ENCODE measurements at regions not wholly inside any gene's neighbourhood (a gene's known extent, or its start where the extent isn't known, plus 50 kb on each side); places are given as distances from the start of the nearest gene placed in this dataset.

DNA sequence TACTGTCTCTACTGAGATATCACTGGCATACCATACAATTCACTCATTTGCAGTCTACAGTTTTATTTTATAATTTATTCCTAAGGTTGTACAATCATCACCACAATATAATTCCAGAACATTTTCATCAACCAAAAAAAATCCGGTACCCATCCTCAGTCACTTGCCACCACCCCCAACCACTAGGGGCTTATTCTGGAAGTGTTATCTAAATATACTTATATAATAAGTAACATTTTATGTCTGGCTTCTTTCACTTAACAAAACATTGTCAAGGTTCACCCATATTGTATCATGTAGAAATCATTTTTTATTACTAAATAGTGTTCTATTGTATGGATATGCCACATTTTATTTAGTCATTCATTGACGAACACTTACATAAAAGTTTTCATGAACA, 440.8 kb downstream of the RNF144A start:
- Histone ChIP-seq H3K79me1 (ENCODE audit: insufficient read depth, low read depth, low read length, poor library complexity, severe bottlenecking) (no peaks in the 10 kb centered on the region), H3K4me1 (ENCODE audit: insufficient read depth, low read length) (no peaks in the 10 kb centered on the region), H3K27me3 (ENCODE audit: insufficient read depth, low read length) (no peaks in the 10 kb centered on the region), H2BK12ac (ENCODE audit: insufficient read length, low read depth, low read length) (no peak overlapping the region), H2BK120ac (ENCODE audit: low read depth, low read length, poor library complexity, severe bottlenecking) (no peak overlapping the region), H4K91ac (ENCODE audit: insufficient read length, low read depth, low read length) (no peak overlapping the region), H4K5ac (ENCODE audit: insufficient read length, low read depth, low read length) (no peak overlapping the region), H2AK5ac (ENCODE audit: insufficient read length, low read length) (no peak overlapping the region), H3K23ac (ENCODE audit: insufficient read length, low read depth, low read length) (no peak overlapping the region), H2BK5ac (ENCODE audit: insufficient read length, low read length) (no peak overlapping the region), H3K9me3 (ENCODE audit: control insufficient read depth, low read depth, low read length) (no peaks in the 10 kb centered on the region), H2AFZ (ENCODE audit: low read length) (no peak overlapping the region), H4K8ac (replicated peaks; ENCODE audit: insufficient read length, low read depth, low read length) (no peak overlapping the region), H3K4me2 (ENCODE audit: insufficient read depth, insufficient read length, low read length) (no peak overlapping the region), H3K79me2 (ENCODE audit: insufficient read depth, low read length) (no peaks in the 10 kb centered on the region), H3K27ac (ENCODE audit: insufficient read length, low read depth, low read length) (no peak overlapping the region), H3K9ac (ENCODE audit: extremely low read depth, insufficient read length, low read length) (no peak overlapping the region), H3K18ac (ENCODE audit: insufficient read length, low read depth, low read length) (no peak overlapping the region), H3K23me2 (ENCODE audit: insufficient read length, low read depth, low read length, poor library complexity, severe bottlenecking) (no peaks in the 10 kb centered on the region), H3K14ac (ENCODE audit: insufficient read depth, low read length) (no peak overlapping the region), H4K20me1 (ENCODE audit: control insufficient read depth, insufficient read depth, insufficient read length) (no peaks in the 10 kb centered on the region), H3K4ac (ENCODE audit: low read depth, low read length) (no peak overlapping the region), H2BK15ac (ENCODE audit: low read depth, low read length) (no peak overlapping the region), H2BK20ac (ENCODE audit: low read depth, low read length, poor library complexity, severe bottlenecking) (no peak overlapping the region), H3K56ac (ENCODE audit: insufficient read length, low read depth, low read length) (no peak overlapping the region), H3T11ph (ENCODE audit: low read length) (no peak overlapping the region)
- H3K9me3 Mint-ChIP-seq: no peaks in the 10 kb centered on the region; a peak in 2 of 5 replicates
- TF ChIP-seq, protein P1, sequence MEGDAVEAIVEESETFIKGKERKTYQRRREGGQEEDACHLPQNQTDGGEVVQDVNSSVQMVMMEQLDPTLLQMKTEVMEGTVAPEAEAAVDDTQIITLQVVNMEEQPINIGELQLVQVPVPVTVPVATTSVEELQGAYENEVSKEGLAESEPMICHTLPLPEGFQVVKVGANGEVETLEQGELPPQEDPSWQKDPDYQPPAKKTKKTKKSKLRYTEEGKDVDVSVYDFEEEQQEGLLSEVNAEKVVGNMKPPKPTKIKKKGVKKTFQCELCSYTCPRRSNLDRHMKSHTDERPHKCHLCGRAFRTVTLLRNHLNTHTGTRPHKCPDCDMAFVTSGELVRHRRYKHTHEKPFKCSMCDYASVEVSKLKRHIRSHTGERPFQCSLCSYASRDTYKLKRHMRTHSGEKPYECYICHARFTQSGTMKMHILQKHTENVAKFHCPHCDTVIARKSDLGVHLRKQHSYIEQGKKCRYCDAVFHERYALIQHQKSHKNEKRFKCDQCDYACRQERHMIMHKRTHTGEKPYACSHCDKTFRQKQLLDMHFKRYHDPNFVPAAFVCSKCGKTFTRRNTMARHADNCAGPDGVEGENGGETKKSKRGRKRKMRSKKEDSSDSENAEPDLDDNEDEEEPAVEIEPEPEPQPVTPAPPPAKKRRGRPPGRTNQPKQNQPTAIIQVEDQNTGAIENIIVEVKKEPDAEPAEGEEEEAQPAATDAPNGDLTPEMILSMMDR (conservative IDR thresholded peaks at IDR 0.05): peak; percentile 33; the same call in 1 of the 3 replicates
- H3K4me3 Mint-ChIP-seq: no peak overlapping the region
- no peak overlapping the region for H3K27ac Mint-ChIP-seq
- no peaks in the 10 kb centered on the region; the same call in 1 of the 2 replicates for H3K27me3 Mint-ChIP-seq (ENCODE audit: low read depth)
- DNase-seq: no peak
- no CpG with 5 or more reads among the region's 2 CpGs for WGBS (ENCODE audit: extremely low coverage, insufficient read length, low lambda C conversion rate)
- H3K4me1 Mint-ChIP-seq: peaks cover 7 to 8% of the 10 kb centered on the region in 2 experiments; a peak in 3 of 4 replicates
- H3K36me3 Mint-ChIP-seq (ENCODE audit: insufficient read depth in 1 of 3, low read depth in 3 of 3): 0 out of 7 replicates have a peak, but pooled peaks cover 0 to 3% (median 0%) of the 10 kb centered on the region in 3 experiments

Measured in H9 (cell line).